CD8-positive, alpha-beta memory T cell (primary cell): ENCODE measurements at regions not wholly inside any gene's neighbourhood (a gene's known extent, or its start where the extent isn't known, plus 50 kb on each side); places are given as distances from the start of the nearest gene placed in this dataset.

Experiments
- CTCF ChIA-PET: fragments of 350-600 bp; sonication (Branson Sonifier 250); formaldehyde crosslinking; loops from one replicate; lab custom pipeline; 2021; ENCODE audit warnings: antibody characterized with exemption; lab: Charles Lee
- POLR2A ChIA-PET: fragments of 350-600 bp; sonication (Branson Sonifier 250); formaldehyde crosslinking; loops from one replicate; lab custom pipeline; 2021; ENCODE audit warnings: antibody characterized with exemption; lab: Charles Lee
- DNase-seq, 5 donors: peaks; one replicate each; pipeline versions ENCODE4 v3.0.0 to v3.0.0-alpha.2; 2020 to 2022; ENCODE audit warnings: mixed read lengths in 1 of 5
- H3K27ac ChIP-seq: one replicate; pipeline ENCODE4 v1.7.0; 2013; ENCODE audit warnings: low read depth, mild to moderate bottlenecking, low read length, moderate library complexity
- H3K27me3 ChIP-seq: 2 replicates; pipeline ENCODE4 v1.7.0; 2013; ENCODE audit warnings: low read length, mild to moderate bottlenecking; ENCODE audit not compliant: insufficient read depth, poor library complexity, severe bottlenecking
- H3K36me3 ChIP-seq: 2 replicates; pipeline ENCODE4 v1.7.0; 2013; ENCODE audit warnings: mild to moderate bottlenecking, low read length, moderate library complexity; ENCODE audit not compliant: insufficient read depth
- H3K4me1 ChIP-seq: 2 replicates; pipeline ENCODE4 v1.7.0; 2013; ENCODE audit warnings: mild to moderate bottlenecking, low read length, moderate library complexity; ENCODE audit not compliant: insufficient read depth
- H3K4me3 ChIP-seq: 2 replicates; pipeline ENCODE4 v1.7.0; 2013; ENCODE audit warnings: mild to moderate bottlenecking, low read length
- H3K9me3 ChIP-seq: 2 replicates; pipeline ENCODE4 v1.7.0; 2013; ENCODE audit warnings: mild to moderate bottlenecking, low read length
- H3K27ac Mint-ChIP-seq, 8 donors: one replicate each; pipeline ENCODE4 v1.8.0; 2020 to 2021; ENCODE audit warnings: mixed read lengths in 8 of 8, mild to moderate bottlenecking in 6 of 8, inconsistent platforms in 3 of 8, moderate library complexity in 3 of 8
- H3K27me3 Mint-ChIP-seq, 2 donors: one replicate each; pipeline ENCODE4 v1.8.0; 2020 to 2021; ENCODE audit warnings: mixed read lengths in 2 of 2, mild to moderate bottlenecking in 1 of 2, moderate library complexity in 1 of 2
- H3K36me3 Mint-ChIP-seq, 3 donors: one replicate each; pipeline ENCODE4 v1.8.0; 2020 to 2021; ENCODE audit warnings: mixed read lengths in 3 of 3, inconsistent platforms in 1 of 3, mild to moderate bottlenecking in 1 of 3
- H3K4me1 Mint-ChIP-seq, 3 donors: one replicate each; pipeline ENCODE4 v1.8.0; 2020 to 2021; ENCODE audit warnings: mixed read lengths in 3 of 3, inconsistent platforms in 1 of 3, mild to moderate bottlenecking in 1 of 3
- H3K4me3 Mint-ChIP-seq, 7 donors: one replicate each; pipeline ENCODE4 v1.8.0; 2020 to 2021; ENCODE audit warnings: mixed read lengths in 7 of 7, mild to moderate bottlenecking in 6 of 7, moderate library complexity in 4 of 7, inconsistent platforms in 2 of 7
- H3K9me3 Mint-ChIP-seq, 5 donors: one replicate each; pipeline ENCODE4 v1.8.0; 2020 to 2022; ENCODE audit warnings: mixed read lengths in 5 of 5, mild to moderate bottlenecking in 3 of 5, moderate library complexity in 2 of 5, inconsistent platforms in 1 of 5

DNA sequence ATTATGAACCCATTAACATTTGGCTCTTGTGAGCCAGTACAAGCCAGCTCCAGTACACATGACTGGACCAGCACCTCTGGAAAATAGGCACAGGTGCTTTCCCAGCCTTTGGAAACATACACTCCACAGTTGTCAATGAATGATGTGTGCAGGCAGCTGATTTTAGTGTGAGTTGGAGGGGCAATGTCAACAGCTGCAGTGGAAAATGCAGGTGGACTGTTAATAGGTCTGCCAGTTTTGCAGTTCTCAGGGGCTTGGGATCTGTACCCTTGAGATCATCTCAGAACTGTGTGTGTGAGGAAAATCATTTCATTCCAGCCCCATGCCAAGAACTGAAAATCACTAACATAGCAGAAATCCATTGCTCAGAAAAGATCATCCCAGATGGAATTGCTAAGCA lies 81.7 kb upstream of the CHRDL1 start:
- CTCF ChIA-PET, result no interaction called here
- Mint-ChIP-seq H3K9me3 (peaks cover 6 to 21% (median 21%) of the 10 kb centered on the region in 5 donors), H3K4me3 (no peak overlapping the region), H3K27ac (no peak overlapping the region), H3K27me3 (peaks cover 0 to 6% of the 10 kb centered on the region in 2 donors), H3K4me1 (no peaks in the 10 kb centered on the region), H3K36me3 (no peaks in the 10 kb centered on the region)
- Histone ChIP-seq H3K4me1 (no peaks in the 10 kb centered on the region), H3K27ac (no peak overlapping the region), H3K9me3 (no peaks in the 10 kb centered on the region), H3K36me3 (no peaks in the 10 kb centered on the region), H3K4me3 (no peak overlapping the region), H3K27me3 (no peaks in the 10 kb centered on the region)
- no peak for DNase-seq
- POLR2A ChIA-PET, result no interaction called here

GRCh38 chrX:110871839-110872238 lies 76.2 kb upstream of the CHRDL1 start:
- Histone ChIP-seq H3K9me3 (no peaks in the 10 kb centered on the region), H3K4me1 (no peaks in the 10 kb centered on the region), H3K4me3 (no peak overlapping the region), H3K27me3 (no peaks in the 10 kb centered on the region), H3K27ac (no peak overlapping the region), H3K36me3 (no peaks in the 10 kb centered on the region)
- Mint-ChIP-seq H3K27me3 (peaks cover 0 to 5% of the 10 kb centered on the region in 2 donors), H3K4me1 (no peaks in the 10 kb centered on the region), H3K9me3 (peaks cover 0 to 2% (median 0%) of the 10 kb centered on the region in 5 donors), H3K27ac (no peak overlapping the region), H3K36me3 (no peaks in the 10 kb centered on the region), H3K4me3 (no peak overlapping the region)
- DNase-seq, result no peak
- ChIA-PET CTCF (no interaction called here), POLR2A (no interaction called here)

GRCh38 chrX:110866421-110866820 lies 70.8 kb upstream of the CHRDL1 start:
- no peaks in the 10 kb centered on the region for H3K36me3 Mint-ChIP-seq

DNA sequence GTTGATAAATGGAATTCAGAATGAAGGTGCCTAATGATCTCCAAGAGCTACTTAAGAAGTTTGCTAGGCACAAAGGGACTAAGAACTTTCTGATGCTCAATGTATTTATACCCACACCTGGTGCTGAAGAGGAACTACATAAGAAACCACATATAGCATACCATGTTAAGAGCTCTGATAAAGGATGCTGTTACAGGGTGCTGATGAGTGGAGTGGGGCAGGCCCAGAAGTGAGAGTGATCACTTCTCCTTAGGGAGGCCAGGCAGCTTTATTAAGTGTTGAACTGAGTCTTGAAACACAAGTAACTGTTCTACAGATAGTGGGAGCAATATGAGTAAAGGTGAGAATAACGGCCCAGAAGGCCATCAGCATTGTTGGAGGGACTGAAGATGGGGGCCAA lies 68.3 kb upstream of the CHRDL1 start:
- POLR2A ChIA-PET, result no interaction called here
- Mint-ChIP-seq H3K4me1 (no peaks in the 10 kb centered on the region), H3K4me3 (no peak overlapping the region), H3K9me3 (peaks cover 0 to 1% (median 0%) of the 10 kb centered on the region in 5 donors), H3K36me3 (no peaks in the 10 kb centered on the region), H3K27me3 (peaks cover 0 to 13% of the 10 kb centered on the region in 2 donors), H3K27ac (no peak overlapping the region)
- no peak for DNase-seq
- Histone ChIP-seq H3K36me3 (no peaks in the 10 kb centered on the region), H3K4me3 (no peak overlapping the region), H3K9me3 (no peaks in the 10 kb centered on the region), H3K27me3 (no peaks in the 10 kb centered on the region), H3K27ac (no peak overlapping the region), H3K4me1 (no peaks in the 10 kb centered on the region)
- CTCF ChIA-PET, result no interaction called here

More at GRCh38 chrX:110866421-110866820, 70.8 kb upstream of the CHRDL1 start:
- no peaks in the 10 kb centered on the region for H3K36me3 ChIP-seq
- DNase-seq, result no peak
- H3K27me3 ChIP-seq, result no peaks in the 10 kb centered on the region
- H3K27ac ChIP-seq, result no peak overlapping the region
- Mint-ChIP-seq H3K27ac (no peak overlapping the region), H3K9me3 (peaks cover 0 to 1% (median 0%) of the 10 kb centered on the region in 5 donors), H3K4me1 (no peaks in the 10 kb centered on the region), H3K4me3 (no peak overlapping the region), H3K27me3 (peaks cover 0 to 10% of the 10 kb centered on the region in 2 donors)
- ChIA-PET CTCF (no interaction called here), POLR2A (no interaction called here)
- no peaks in the 10 kb centered on the region for H3K9me3 ChIP-seq
- H3K4me3 ChIP-seq, result no peak overlapping the region
- no peaks in the 10 kb centered on the region for H3K4me1 ChIP-seq

DNA sequence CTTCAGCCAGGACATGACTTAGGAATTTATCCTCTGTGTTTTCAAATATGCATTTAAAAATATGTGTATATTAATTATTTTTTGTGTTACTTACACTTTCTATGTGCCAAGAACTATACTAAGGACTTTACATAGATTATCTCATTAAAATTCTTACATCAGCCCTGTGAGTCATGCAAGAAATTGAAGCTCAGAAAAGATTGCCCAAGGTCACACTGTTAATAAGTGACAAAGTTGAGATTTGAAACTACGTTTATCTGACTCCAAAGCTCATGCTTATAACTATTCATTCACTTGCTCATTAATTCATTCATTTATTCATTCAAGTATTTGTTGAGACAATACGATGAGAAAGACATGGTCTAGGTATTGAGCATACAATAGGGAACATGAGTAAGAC lies 62.9 kb upstream of the CHRDL1 start:
- POLR2A ChIA-PET, result no interaction called here
- no peaks in the 10 kb centered on the region for H3K9me3 ChIP-seq
- H3K36me3 Mint-ChIP-seq, result no peaks in the 10 kb centered on the region
- H3K4me3 Mint-ChIP-seq, result no peak overlapping the region
- no peaks in the 10 kb centered on the region for H3K4me1 ChIP-seq
- CTCF ChIA-PET, result no interaction called here
- no peak overlapping the region for H3K27ac Mint-ChIP-seq
- H3K4me1 Mint-ChIP-seq, result no peaks in the 10 kb centered on the region
- H3K4me3 ChIP-seq, result no peak overlapping the region
- no peaks in the 10 kb centered on the region for H3K36me3 ChIP-seq
- peaks cover 21 to 22% of the 10 kb centered on the region in 2 donors for H3K27me3 Mint-ChIP-seq
- H3K27me3 ChIP-seq, result no peaks in the 10 kb centered on the region
- H3K9me3 Mint-ChIP-seq, result peaks cover 0 to 1% (median 0%) of the 10 kb centered on the region in 5 donors
- no peak overlapping the region for H3K27ac ChIP-seq
- no peak for DNase-seq

GRCh38 chrX:110853610-110854009 lies 58.0 kb upstream of the CHRDL1 start:
- Mint-ChIP-seq H3K27me3 (peaks cover 20 to 21% of the 10 kb centered on the region in 2 donors), H3K4me1 (peaks cover 0 to 4% (median 4%) of the 10 kb centered on the region in 3 donors), H3K27ac (no peak overlapping the region), H3K9me3 (no peaks in the 10 kb centered on the region), H3K4me3 (peak overlapping the region in 1 of 7 donors; percentile 63), H3K36me3 (no peaks in the 10 kb centered on the region)
- POLR2A ChIA-PET, result no interaction called here
- H3K27ac ChIP-seq, result no peak overlapping the region
- no peak overlapping the region for H3K4me3 ChIP-seq
- H3K27me3 ChIP-seq, result no peaks in the 10 kb centered on the region
- no peaks in the 10 kb centered on the region for H3K9me3 ChIP-seq
- H3K36me3 ChIP-seq, result no peaks in the 10 kb centered on the region
- H3K4me1 ChIP-seq, result no peaks in the 10 kb centered on the region
- no peak for DNase-seq
- CTCF ChIA-PET, result no interaction called here

DNA sequence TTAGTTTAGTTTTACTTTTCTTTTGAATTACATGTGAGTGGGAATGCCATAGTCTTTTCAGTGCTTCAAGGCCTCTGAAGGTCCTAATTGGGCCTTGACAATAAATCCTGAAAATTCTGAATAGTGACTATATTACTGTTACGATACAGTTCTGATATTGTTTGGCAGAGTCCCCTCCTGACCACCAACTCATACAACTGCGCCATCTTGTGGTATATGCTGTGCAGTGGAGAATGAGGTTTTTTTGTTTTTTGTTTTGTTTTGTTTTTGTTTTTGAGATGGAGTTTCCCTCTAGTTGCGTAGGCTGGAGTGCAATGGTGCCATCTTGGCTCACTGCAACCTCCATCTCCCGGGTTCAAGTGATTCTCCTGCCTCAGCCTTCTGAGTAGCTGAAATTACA lies 56.6 kb upstream of the CHRDL1 start:
- DNase-seq, result no peak
- Mint-ChIP-seq H3K9me3 (no peaks in the 10 kb centered on the region), H3K36me3 (no peaks in the 10 kb centered on the region), H3K4me1 (peaks cover 0 to 4% (median 4%) of the 10 kb centered on the region in 3 donors), H3K27ac (peak overlapping the region in 1 of 8 donors; percentile 34), H3K27me3 (peaks cover 16 to 20% of the 10 kb centered on the region in 2 donors), H3K4me3 (no peak overlapping the region)
- no peaks in the 10 kb centered on the region for H3K9me3 ChIP-seq
- H3K4me3 ChIP-seq, result no peak overlapping the region
- H3K36me3 ChIP-seq, result no peaks in the 10 kb centered on the region
- no peaks in the 10 kb centered on the region for H3K4me1 ChIP-seq
- POLR2A ChIA-PET, result no interaction called here
- H3K27ac ChIP-seq, result no peak overlapping the region
- H3K27me3 ChIP-seq, result no peaks in the 10 kb centered on the region
- CTCF ChIA-PET, result no interaction called here

- Mint-ChIP-seq H3K4me1 (peaks cover 0 to 4% (median 4%) of the 10 kb centered on the region in 3 donors), H3K36me3 (no peaks in the 10 kb centered on the region), H3K4me3 (no peak overlapping the region), H3K9me3 (no peaks in the 10 kb centered on the region), H3K27ac (no peak overlapping the region), H3K27me3 (peaks cover 16 to 20% of the 10 kb centered on the region in 2 donors)
- H3K4me3 ChIP-seq, result no peak overlapping the region
- H3K9me3 ChIP-seq, result no peaks in the 10 kb centered on the region
- no peak for DNase-seq
- H3K4me1 ChIP-seq, result no peaks in the 10 kb centered on the region
- H3K36me3 ChIP-seq, result no peaks in the 10 kb centered on the region
- no peaks in the 10 kb centered on the region for H3K27me3 ChIP-seq
- H3K27ac ChIP-seq, result no peak overlapping the region
- CTCF ChIA-PET, result no interaction called here
- POLR2A ChIA-PET, result no interaction called here
Measured at GRCh38 chrX:110851780-110852179, 56.2 kb upstream of the CHRDL1 start.
